ENCODE measurements at regions not wholly inside any gene's neighbourhood (a gene's known extent, or its start where the extent isn't known, plus 50 kb on each side); places are given as distances from the start of the nearest gene placed in this dataset.

GRCh38 chr18:27235218-27235870, 50.2 kb upstream of the CHST9 start (continued):
- TF ChIP-seq, protein P1, sequence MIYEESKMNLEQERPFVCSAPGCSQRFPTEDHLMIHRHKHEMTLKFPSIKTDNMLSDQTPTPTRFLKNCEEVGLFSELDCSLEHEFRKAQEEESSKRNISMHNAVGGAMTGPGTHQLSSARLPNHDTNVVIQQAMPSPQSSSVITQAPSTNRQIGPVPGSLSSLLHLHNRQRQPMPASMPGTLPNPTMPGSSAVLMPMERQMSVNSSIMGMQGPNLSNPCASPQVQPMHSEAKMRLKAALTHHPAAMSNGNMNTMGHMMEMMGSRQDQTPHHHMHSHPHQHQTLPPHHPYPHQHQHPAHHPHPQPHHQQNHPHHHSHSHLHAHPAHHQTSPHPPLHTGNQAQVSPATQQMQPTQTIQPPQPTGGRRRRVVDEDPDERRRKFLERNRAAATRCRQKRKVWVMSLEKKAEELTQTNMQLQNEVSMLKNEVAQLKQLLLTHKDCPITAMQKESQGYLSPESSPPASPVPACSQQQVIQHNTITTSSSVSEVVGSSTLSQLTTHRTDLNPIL (CRISPR knock-in tag; IDR thresholded peaks at IDR 0.05; ENCODE audit: low read depth): no peak
- TF ChIP-seq ARNTL (CRISPR knock-in tag; IDR thresholded peaks at IDR 0.05; ENCODE audit: borderline replicate concordance, low read depth) (no peak), RARB (CRISPR knock-in tag; IDR thresholded peaks at IDR 0.05) (no peak), ZFP3 (CRISPR knock-in tag; IDR thresholded peaks at IDR 0.05) (no peak), ESRRG (CRISPR knock-in tag; IDR thresholded peaks at IDR 0.05) (no peak), ZC3H10 (CRISPR knock-in tag; IDR thresholded peaks at IDR 0.05) (no peak), TOX (CRISPR knock-in tag; IDR thresholded peaks at IDR 0.05; ENCODE audit: borderline replicate concordance) (no peak), CSDC2 (CRISPR knock-in tag; IDR thresholded peaks at IDR 0.05) (no peak)
